Neural progenitor cell (in vitro differentiated cells): ENCODE measurements at regions not wholly inside any gene's neighbourhood (a gene's known extent, or its start where the extent isn't known, plus 50 kb on each side); places are given as distances from the start of the nearest gene placed in this dataset.
A peak's percentile ranks its signal among the peaks of the same experiment; 100 is the strongest.

Source experiments
- DNase-seq: peaks from one replicate; pipeline ENCODE4 v3.0.0-alpha.2; 2016; ENCODE audit warnings: low spot score
- H2AFZ ChIP-seq: fragments of 200-600 bp; sonication (generic); replicated peaks from 2 replicates; pipeline ENCODE4 v1.6.1; 2016; ENCODE audit warnings: antibody characterized with exemption
- H3F3A ChIP-seq: fragments of 200-600 bp; sonication (generic); 2 replicates; pipeline ENCODE4 v1.6.1; 2016; ENCODE audit warnings: antibody characterized with exemption, low read depth
- H3K27ac ChIP-seq: fragments of 200-600 bp; sonication (generic); 2 replicates; pipeline ENCODE4 v1.5.1; 2016; ENCODE audit warnings: mild to moderate bottlenecking
- H3K27me3 ChIP-seq: fragments of 200-600 bp; sonication (generic); 2 replicates; pipeline ENCODE4 v1.6.1; 2016; ENCODE audit warnings: mild to moderate bottlenecking, moderate library complexity
- H3K36me3 ChIP-seq: fragments of 200-600 bp; sonication (generic); 2 replicates; pipeline ENCODE4 v1.5.1; 2016
- H3K4me1 ChIP-seq: fragments of 200-600 bp; sonication (generic); 2 replicates; pipeline ENCODE4 v1.6.1; 2016; ENCODE audit warnings: mixed run types
- H3K4me2 ChIP-seq: fragments of 200-600 bp; sonication (generic); 2 replicates; pipeline ENCODE4 v1.6.1; 2016
- H3K4me3 ChIP-seq: fragments of 200-600 bp; sonication (generic); 2 replicates; pipeline ENCODE4 v1.5.1; 2016
- H3K79me2 ChIP-seq: fragments of 200-600 bp; sonication (generic); 2 replicates; pipeline ENCODE4 v1.6.1; 2016; ENCODE audit warnings: low read depth
- H3K9ac ChIP-seq: fragments of 200-600 bp; sonication (generic); 2 replicates; pipeline ENCODE4 v1.6.1; 2016
- H3K9me3 ChIP-seq: fragments of 200-600 bp; sonication (generic); 2 replicates; pipeline ENCODE4 v1.5.1; 2016; ENCODE audit warnings: low read depth
- H4K20me1 ChIP-seq: fragments of 200-600 bp; sonication (generic); 2 replicates; pipeline ENCODE4 v1.6.1; 2016; ENCODE audit warnings: low read depth
- H3K27ac Mint-ChIP-seq: 3 replicates; pipeline ENCODE4 v1.8.0; 2021; ENCODE audit warnings: mixed read lengths
- H3K27me3 Mint-ChIP-seq: 2 replicates; pipeline ENCODE4 v1.8.0; 2022; ENCODE audit warnings: low read depth, mild to moderate bottlenecking, inconsistent platforms, moderate library complexity, mixed read lengths; ENCODE audit not compliant: insufficient read depth
- H3K36me3 Mint-ChIP-seq: 3 replicates; pipeline ENCODE4 v1.8.0; 2021; ENCODE audit warnings: mixed read lengths
- H3K4me1 Mint-ChIP-seq: 3 replicates; pipeline ENCODE4 v1.8.0; 2021; ENCODE audit warnings: mixed read lengths
- H3K4me3 Mint-ChIP-seq: 3 replicates; pipeline ENCODE4 v1.8.0; 2021; ENCODE audit warnings: mild to moderate bottlenecking, moderate library complexity, mixed read lengths
- H3K9me3 Mint-ChIP-seq: 3 replicates; pipeline ENCODE4 v1.8.0; 2020; ENCODE audit warnings: mixed read lengths
- CTCF ChIP-seq: fragments of 200-600 bp; sonication (generic); IDR thresholded peaks from 2 replicates; pipeline ENCODE4 v1.5.1; 2017; ENCODE audit warnings: antibody characterized with exemption, mild to moderate bottlenecking
- EZH2 ChIP-seq: fragments of 200-600 bp; sonication (generic); IDR thresholded peaks from 2 replicates; pipeline ENCODE4 v1.6.1; 2017; ENCODE audit warnings: antibody characterized with exemption, mild to moderate bottlenecking, moderate library complexity
- EZH2phosphoT487 ChIP-seq: fragments of 200-600 bp; sonication (generic); IDR thresholded peaks from 2 replicates; pipeline ENCODE4 v1.6.1; 2017; ENCODE audit warnings: antibody characterized with exemption

DNA sequence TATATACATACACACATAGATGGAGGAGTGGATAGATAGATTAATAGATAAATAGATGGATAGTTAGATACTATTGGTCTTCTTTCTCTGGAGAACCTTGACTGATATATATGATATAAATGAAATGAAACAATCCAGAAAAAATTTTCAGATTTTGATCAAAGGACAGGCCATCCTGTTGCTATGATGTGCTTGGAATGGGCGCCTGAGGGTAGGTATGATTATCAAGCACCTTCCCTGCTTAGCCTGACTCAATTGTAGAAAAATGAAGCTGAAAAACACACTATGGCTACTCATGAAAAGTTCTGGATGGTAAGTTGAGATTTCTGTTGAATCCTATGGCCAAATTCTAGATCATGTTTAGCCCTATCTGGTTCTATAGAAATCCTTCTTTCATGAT lies 266.5 kb upstream of the KLF4 start:
- Mint-ChIP-seq H3K27me3 (peaks cover 3% of the 10 kb centered on the region), H3K4me3 (no peak overlapping the region), H3K4me1 (peaks cover 4% of the 10 kb centered on the region), H3K27ac (no peak overlapping the region), H3K36me3 (no peaks in the 10 kb centered on the region), H3K9me3 (no peaks in the 10 kb centered on the region)
- no peaks in the 10 kb centered on the region for H3K4me1 ChIP-seq
- no peaks in the 10 kb centered on the region for H3K9me3 ChIP-seq
- H4K20me1 ChIP-seq: no peaks in the 10 kb centered on the region
- TF ChIP-seq EZH2: no peak
- no peak for TF ChIP-seq CTCF
- H2AFZ ChIP-seq: no peak overlapping the region
- DNase-seq: no peak
- no peak overlapping the region for H3K27ac ChIP-seq
- H3F3A ChIP-seq: peaks cover 4% of the 10 kb centered on the region
- no peak overlapping the region for H3K4me3 ChIP-seq
- no peak overlapping the region for H3K4me2 ChIP-seq
- no peak overlapping the region for H3K9ac ChIP-seq
- H3K79me2 ChIP-seq: no peaks in the 10 kb centered on the region
- no peaks in the 10 kb centered on the region for H3K36me3 ChIP-seq
- H3K27me3 ChIP-seq: no peaks in the 10 kb centered on the region

- no peak overlapping the region for H3K4me3 ChIP-seq
- peaks cover 4% of the 10 kb centered on the region for H3F3A ChIP-seq
- Mint-ChIP-seq H3K27me3 (peaks cover 3% of the 10 kb centered on the region), H3K27ac (no peak overlapping the region), H3K4me3 (no peak overlapping the region), H3K4me1 (peaks cover 7% of the 10 kb centered on the region), H3K36me3 (no peaks in the 10 kb centered on the region), H3K9me3 (no peaks in the 10 kb centered on the region)
- no peak for TF ChIP-seq CTCF
- no peak for TF ChIP-seq EZH2phosphoT487
- no peak for TF ChIP-seq EZH2
- DNase-seq: no peak
- H3K9me3 ChIP-seq: no peaks in the 10 kb centered on the region
- no peak overlapping the region for H3K27ac ChIP-seq
- no peak overlapping the region for H2AFZ ChIP-seq
- H3K27me3 ChIP-seq: no peaks in the 10 kb centered on the region
- H3K9ac ChIP-seq: no peak overlapping the region
- no peaks in the 10 kb centered on the region for H3K79me2 ChIP-seq
- H3K4me2 ChIP-seq: no peak overlapping the region
- H4K20me1 ChIP-seq: no peaks in the 10 kb centered on the region
- no peaks in the 10 kb centered on the region for H3K4me1 ChIP-seq
- H3K36me3 ChIP-seq: no peaks in the 10 kb centered on the region
Observed at GRCh38 chr9:107755246-107755645, 265.7 kb upstream of the KLF4 start.

DNA sequence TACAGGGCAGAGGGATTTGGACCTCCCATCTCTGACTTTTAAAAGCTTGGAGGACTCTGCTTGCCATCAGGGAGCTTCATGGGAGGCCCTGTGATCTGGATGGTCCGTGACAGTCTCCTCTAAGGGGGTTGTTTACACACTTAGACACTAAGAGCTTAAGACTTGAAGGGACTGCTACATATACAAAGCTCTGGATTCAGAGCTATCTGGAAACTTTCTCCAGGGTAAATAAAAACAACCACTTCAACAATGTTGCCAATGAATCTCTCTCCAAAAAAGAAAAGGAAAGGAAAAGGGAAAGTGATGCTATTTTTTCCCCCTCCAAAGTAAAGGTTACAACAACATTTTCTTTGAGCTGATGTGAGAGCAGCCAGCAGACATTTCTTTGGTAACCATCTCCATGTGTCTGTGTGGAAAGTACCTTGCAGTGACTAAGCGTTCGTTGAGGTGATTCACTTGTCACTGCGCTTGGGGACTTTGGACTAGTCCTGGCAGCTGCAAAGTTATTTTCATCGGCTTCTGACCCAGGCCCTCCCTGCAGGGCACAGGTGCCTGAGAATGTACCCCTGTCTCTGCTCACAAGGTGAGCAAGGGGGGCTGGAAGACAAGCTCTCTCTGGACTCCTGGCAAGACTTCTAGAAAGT lies 262.1 kb upstream of the KLF4 start:
- Mint-ChIP-seq H3K4me3 (no peak overlapping the region), H3K9me3 (no peaks in the 10 kb centered on the region), H3K36me3 (no peaks in the 10 kb centered on the region), H3K27me3 (no peaks in the 10 kb centered on the region), H3K27ac (no peak overlapping the region), H3K4me1 (peaks cover 10% of the 10 kb centered on the region)
- Histone ChIP-seq H3K4me3 (no peak overlapping the region), H3K9me3 (no peaks in the 10 kb centered on the region), H3K9ac (no peak overlapping the region), H4K20me1 (no peaks in the 10 kb centered on the region), H2AFZ (peak overlapping the region; percentile 55), H3K27ac (no peak overlapping the region), H3K27me3 (no peaks in the 10 kb centered on the region), H3K36me3 (no peaks in the 10 kb centered on the region), H3K4me2 (no peak overlapping the region), H3F3A (peaks cover 8% of the 10 kb centered on the region), H3K4me1 (peaks cover 8% of the 10 kb centered on the region), H3K79me2 (no peaks in the 10 kb centered on the region)
- DNase-seq: no peak
- TF ChIP-seq EZH2 (no peak), EZH2phosphoT487 (no peak), CTCF (no peak)
